H9 (cell line): ENCODE measurements at regions not wholly inside any gene's neighbourhood (a gene's known extent, or its start where the extent isn't known, plus 50 kb on each side); places are given as distances from the start of the nearest gene placed in this dataset.

Experiments
- DNase-seq: peaks from one replicate; pipeline ENCODE4 v3.0.0-alpha.2; 2017
- H2AFZ ChIP-seq: one replicate; pipeline ENCODE4 v1.6.1; 2013; ENCODE audit warnings: mild to moderate bottlenecking, low read length, control low read depth, moderate library complexity
- H2AK5ac ChIP-seq: 2 replicates; pipeline ENCODE4 v1.6.1; 2013; ENCODE audit warnings: low read length, control low read depth, mixed read lengths; ENCODE audit not compliant: insufficient read length
- H2BK120ac ChIP-seq: one replicate; pipeline ENCODE4 v1.6.1; 2013; ENCODE audit warnings: low read depth, mild to moderate bottlenecking, low read length, control low read depth, inconsistent platforms; ENCODE audit not compliant: poor library complexity, severe bottlenecking
- H2BK12ac ChIP-seq: 2 replicates; pipeline ENCODE4 v1.6.1; 2013; ENCODE audit warnings: low read length, control low read depth, mixed read lengths, low read depth; ENCODE audit not compliant: insufficient read length
- H2BK15ac ChIP-seq: 2 replicates; pipeline ENCODE4 v1.6.1; 2013; ENCODE audit warnings: low read depth, low read length, control low read depth
- H2BK20ac ChIP-seq: one replicate; pipeline ENCODE4 v1.6.1; 2013; ENCODE audit warnings: low read depth, mild to moderate bottlenecking, low read length, control low read depth, inconsistent platforms; ENCODE audit not compliant: poor library complexity, severe bottlenecking
- H2BK5ac ChIP-seq: 2 replicates; pipeline ENCODE4 v1.6.1; 2013; ENCODE audit warnings: low read length, control low read depth, mixed read lengths; ENCODE audit not compliant: insufficient read length
- H3K14ac ChIP-seq: 2 replicates; pipeline ENCODE4 v1.6.1; 2013; ENCODE audit warnings: low read length, control low read depth; ENCODE audit not compliant: insufficient read depth
- H3K18ac ChIP-seq: 2 replicates; pipeline ENCODE4 v1.6.1; 2013; ENCODE audit warnings: low read depth, mild to moderate bottlenecking, mixed read lengths, low read length, control low read depth; ENCODE audit not compliant: insufficient read length
- H3K23ac ChIP-seq: 2 replicates; pipeline ENCODE4 v1.6.1; 2013; ENCODE audit warnings: low read length, control low read depth, mixed read lengths, low read depth; ENCODE audit not compliant: insufficient read length
- H3K23me2 ChIP-seq: 2 replicates; pipeline ENCODE4 v1.6.1; 2013; ENCODE audit warnings: low read depth, mild to moderate bottlenecking, mixed read lengths, low read length, control low read depth; ENCODE audit not compliant: insufficient read length, poor library complexity, severe bottlenecking
- H3K27ac ChIP-seq: 2 replicates; pipeline ENCODE4 v1.5.1; 2013; ENCODE audit warnings: low read length, control low read depth, mixed read lengths, low read depth; ENCODE audit not compliant: insufficient read length
- H3K27me3 ChIP-seq: 2 replicates; pipeline ENCODE4 v1.6.1; 2013; ENCODE audit warnings: low read length, control low read depth, inconsistent platforms; ENCODE audit not compliant: insufficient read depth
- H3K4ac ChIP-seq: 2 replicates; pipeline ENCODE4 v1.6.1; 2013; ENCODE audit warnings: low read depth, mild to moderate bottlenecking, control low read depth, inconsistent platforms, low read length, moderate library complexity
- H3K4me1 ChIP-seq: 2 replicates; pipeline ENCODE4 v1.6.1; 2013; ENCODE audit warnings: low read length, control low read depth, inconsistent platforms; ENCODE audit not compliant: insufficient read depth
- H3K4me2 ChIP-seq: 2 replicates; pipeline ENCODE4 v1.6.1; 2013; ENCODE audit warnings: low read length, control low read depth, mixed read lengths; ENCODE audit not compliant: insufficient read length, insufficient read depth
- H3K56ac ChIP-seq: 2 replicates; pipeline ENCODE4 v1.6.1; 2013; ENCODE audit warnings: low read depth, mild to moderate bottlenecking, mixed read lengths, low read length, control low read depth; ENCODE audit not compliant: insufficient read length
- H3K79me1 ChIP-seq: 2 replicates; pipeline ENCODE4 v1.6.1; 2013; ENCODE audit warnings: low read depth, mild to moderate bottlenecking, moderate library complexity, low read length, control low read depth, inconsistent platforms; ENCODE audit not compliant: insufficient read depth, poor library complexity, severe bottlenecking
- H3K79me2 ChIP-seq: 2 replicates; pipeline ENCODE4 v1.6.1; 2013; ENCODE audit warnings: low read length, control low read depth, inconsistent platforms; ENCODE audit not compliant: insufficient read depth
- H3K9ac ChIP-seq: 2 replicates; pipeline ENCODE4 v1.6.1; 2013; ENCODE audit warnings: low read length, control low read depth, mixed read lengths; ENCODE audit not compliant: insufficient read length; ENCODE audit errors: extremely low read depth
- H3K9me3 ChIP-seq: one replicate; pipeline ENCODE4 v1.6.1; 2013; ENCODE audit warnings: low read depth, low read length, inconsistent platforms; ENCODE audit not compliant: control insufficient read depth
- H3T11ph ChIP-seq: one replicate; pipeline ENCODE4 v1.6.1; 2013; ENCODE audit warnings: mild to moderate bottlenecking, low read length, control low read depth, inconsistent platforms
- H4K20me1 ChIP-seq: one replicate; pipeline ENCODE4 v1.6.1; 2013; ENCODE audit not compliant: control insufficient read depth, insufficient read length, insufficient read depth
- H4K5ac ChIP-seq: 2 replicates; pipeline ENCODE4 v1.6.1; 2013; ENCODE audit warnings: low read depth, mild to moderate bottlenecking, mixed read lengths, low read length, control low read depth; ENCODE audit not compliant: insufficient read length
- H4K8ac ChIP-seq: replicated peaks from 2 replicates; pipeline ENCODE4 v1.6.1; 2013; ENCODE audit warnings: low read length, control low read depth, mixed read lengths, low read depth; ENCODE audit not compliant: insufficient read length
- H4K91ac ChIP-seq: 2 replicates; pipeline ENCODE4 v1.6.1; 2013; ENCODE audit warnings: low read depth, mild to moderate bottlenecking, moderate library complexity, mixed read lengths, low read length, control low read depth; ENCODE audit not compliant: insufficient read length
- H3K27ac Mint-ChIP-seq, 3 experiments: 2 replicates in 2 of 3; 3 replicates in 1 of 3; pipeline ENCODE4 v1.8.0; 2020 to 2021; ENCODE audit warnings: mixed read lengths in 3 of 3, mild to moderate bottlenecking in 1 of 3, moderate library complexity in 1 of 3
- H3K27me3 Mint-ChIP-seq: 2 replicates; pipeline ENCODE4 v1.8.0; 2021; ENCODE audit warnings: low read depth, mild to moderate bottlenecking, moderate library complexity, mixed read lengths
- H3K36me3 Mint-ChIP-seq, 3 experiments: 2 replicates in 2 of 3; 3 replicates in 1 of 3; pipeline ENCODE4 v1.8.0; 2020 to 2021; ENCODE audit warnings: low read depth in 3 of 3, mixed read lengths in 3 of 3; ENCODE audit not compliant: insufficient read depth in 1 of 3
- H3K4me1 Mint-ChIP-seq, 2 experiments: 2 replicates each; pipeline ENCODE4 v1.8.0; 2020; ENCODE audit warnings: mixed read lengths in 2 of 2
- H3K4me3 Mint-ChIP-seq, 2 experiments: 2 replicates in 1 of 2; 3 replicates in 1 of 2; pipeline ENCODE4 v1.8.0; 2020 to 2021; ENCODE audit warnings: mild to moderate bottlenecking in 2 of 2, mixed read lengths in 2 of 2, moderate library complexity in 1 of 2
- H3K9me3 Mint-ChIP-seq, 2 experiments: 2 replicates in 1 of 2; 3 replicates in 1 of 2; pipeline ENCODE4 v1.8.0; 2020; ENCODE audit warnings: mild to moderate bottlenecking in 2 of 2, mixed read lengths in 2 of 2, moderate library complexity in 1 of 2
- CTCF ChIP-seq: fragments of 200-600 bp; sonication (generic); conservative IDR thresholded peaks from 3 replicates; pipeline ENCODE4 v1.8.0; 2021; ENCODE audit warnings: antibody characterized with exemption, mild to moderate bottlenecking
- WGBS: extraction: QIAGEN DNeasy Blood & Tissue Kit; methylation state at CpG from one replicate; pipeline ENCODE4 v1.1.7; 2013; ENCODE audit warnings: missing lambda C conversion rate, low lambda C conversion rate, mixed read lengths; ENCODE audit not compliant: insufficient read length; ENCODE audit errors: extremely low coverage; 5-methylcytosine and 5-hydroxymethylcytosine counted together

DNA sequence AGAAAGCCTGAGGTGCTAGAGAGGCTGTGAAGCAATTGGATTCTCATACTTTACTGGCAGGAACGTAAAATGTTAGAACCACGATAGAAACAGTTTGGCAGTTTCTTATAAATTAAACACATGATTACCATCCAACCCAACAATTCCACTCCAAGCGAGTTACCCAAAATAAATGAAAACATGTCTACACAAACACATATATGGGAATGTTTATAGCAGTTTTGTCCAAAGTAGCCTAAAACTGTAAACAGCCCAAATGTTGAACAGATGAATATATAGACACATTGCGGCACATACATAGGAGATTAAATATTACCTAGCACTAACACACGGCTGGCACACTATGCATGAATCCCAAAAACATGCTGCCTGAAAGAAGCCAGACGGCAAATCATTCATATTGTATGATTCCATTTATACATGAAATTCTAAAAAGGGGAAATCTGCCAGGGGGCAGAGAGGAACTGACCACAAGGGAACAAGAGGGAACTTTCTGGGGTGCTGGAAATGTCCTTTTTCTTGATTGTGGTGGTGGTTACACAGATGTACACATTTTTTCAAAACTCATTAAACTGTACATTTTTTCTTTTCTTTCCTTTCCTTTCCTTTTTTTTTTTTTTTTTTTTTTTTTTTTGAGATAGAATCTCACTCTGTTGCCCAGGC lies 50.4 kb upstream of the SLC25A4 start:
- Histone ChIP-seq H4K91ac (no peak overlapping the region), H3K27me3 (no peaks in the 10 kb centered on the region), H3K9me3 (no peaks in the 10 kb centered on the region), H3K27ac (no peak overlapping the region), H3K23me2 (no peaks in the 10 kb centered on the region), H3K9ac (no peak overlapping the region), H4K5ac (no peak overlapping the region), H3K56ac (no peak overlapping the region), H3K4me2 (no peak overlapping the region), H3K4ac (no peak overlapping the region), H2BK15ac (no peak overlapping the region), H2AK5ac (no peak overlapping the region), H3K79me2 (no peaks in the 10 kb centered on the region), H3K23ac (no peak overlapping the region), H3K79me1 (no peaks in the 10 kb centered on the region), H3K18ac (no peak overlapping the region), H4K8ac (no peak overlapping the region), H4K20me1 (no peaks in the 10 kb centered on the region), H2BK12ac (no peak overlapping the region), H3K14ac (no peak overlapping the region), H2BK5ac (no peak overlapping the region), H3K4me1 (peaks cover 2% of the 10 kb centered on the region; the same call in 1 of the 2 replicates), H3T11ph (no peak overlapping the region), H2BK120ac (no peak overlapping the region), H2AFZ (no peak overlapping the region), H2BK20ac (no peak overlapping the region)
- no peak for DNase-seq
- no peak for TF ChIP-seq CTCF
- H3K27ac Mint-ChIP-seq, result no peak overlapping the region
- no peaks in the 10 kb centered on the region for H3K27me3 Mint-ChIP-seq
- H3K4me3 Mint-ChIP-seq, result no peak overlapping the region
- H3K9me3 Mint-ChIP-seq, result no peaks in the 10 kb centered on the region
- peaks cover 10 to 23% of the 10 kb centered on the region in 2 experiments for H3K4me1 Mint-ChIP-seq
- no CpG with 5 or more reads among the region's 6 CpGs for WGBS
- H3K36me3 Mint-ChIP-seq, result no peaks in the 10 kb centered on the region
